ENCODE measurements at regions not wholly inside any gene's neighbourhood (a gene's known extent, or its start where the extent isn't known, plus 50 kb on each side); places are given as distances from the start of the nearest gene placed in this dataset.

DNA sequence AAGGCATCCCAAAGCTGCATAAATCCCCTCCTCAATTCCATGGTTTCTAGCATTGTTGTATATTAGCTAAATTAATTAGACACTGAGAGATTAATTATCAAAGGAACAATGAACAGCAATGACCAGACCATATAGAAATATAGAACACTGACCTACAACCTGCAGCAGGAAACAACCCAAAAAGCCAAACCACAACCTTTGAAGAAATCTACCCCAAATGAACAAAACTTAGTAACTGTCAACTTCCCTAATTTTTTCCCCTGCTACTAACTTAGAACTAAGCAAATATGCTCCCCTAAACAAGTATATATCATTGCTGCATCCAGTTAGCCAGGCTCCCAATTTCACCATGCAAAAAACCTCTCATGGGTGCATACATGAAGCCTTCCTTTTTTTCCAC, 268.0 kb upstream of the ANO3 start:
- H3K9me3 ChIP-seq, result no peaks in the 10 kb centered on the region
- H3K36me3 ChIP-seq, result no peaks in the 10 kb centered on the region
- H3K4me1 ChIP-seq, result no peaks in the 10 kb centered on the region
- no peak overlapping the region for H3K4me3 ChIP-seq
- H3K27me3 ChIP-seq, result no peaks in the 10 kb centered on the region
- intact Hi-C loops (cut with DNase I), result no loop called here
- no peak for DNase-seq (ENCODE audit: extremely low spot score)
- TF ChIP-seq POLR2AphosphoS5 (IDR thresholded peaks at IDR 0.05), result no peak
- no peak for TF ChIP-seq EP300 (IDR thresholded peaks at IDR 0.05)
- no peak for TF ChIP-seq CTCF (IDR thresholded peaks at IDR 0.05)
- no peak for TF ChIP-seq POLR2A (IDR thresholded peaks at IDR 0.05; ENCODE audit: low read depth)
- H3K27ac ChIP-seq (replicated peaks in 1 of 4), result no peak overlapping the region

GRCh38 chr11:26065944-26066343, 266.0 kb upstream of the ANO3 start:
- Histone ChIP-seq H3K27ac (replicated peaks in 1 of 4) (no peak overlapping the region), H3K4me1 (no peaks in the 10 kb centered on the region), H3K9me3 (no peaks in the 10 kb centered on the region), H3K27me3 (no peaks in the 10 kb centered on the region), H3K36me3 (no peaks in the 10 kb centered on the region), H3K4me3 (no peak overlapping the region)
- WGBS, result 46% methylated on average over 1 of the region's 1 CpG
- intact Hi-C loops (cut with DNase I), result no loop called here
- TF ChIP-seq EP300 (IDR thresholded peaks at IDR 0.05) (no peak), POLR2A (IDR thresholded peaks at IDR 0.05; ENCODE audit: low read depth) (no peak), CTCF (IDR thresholded peaks at IDR 0.05) (no peak), POLR2AphosphoS5 (IDR thresholded peaks at IDR 0.05) (no peak)
- no peak for DNase-seq (ENCODE audit: extremely low spot score)

DNA sequence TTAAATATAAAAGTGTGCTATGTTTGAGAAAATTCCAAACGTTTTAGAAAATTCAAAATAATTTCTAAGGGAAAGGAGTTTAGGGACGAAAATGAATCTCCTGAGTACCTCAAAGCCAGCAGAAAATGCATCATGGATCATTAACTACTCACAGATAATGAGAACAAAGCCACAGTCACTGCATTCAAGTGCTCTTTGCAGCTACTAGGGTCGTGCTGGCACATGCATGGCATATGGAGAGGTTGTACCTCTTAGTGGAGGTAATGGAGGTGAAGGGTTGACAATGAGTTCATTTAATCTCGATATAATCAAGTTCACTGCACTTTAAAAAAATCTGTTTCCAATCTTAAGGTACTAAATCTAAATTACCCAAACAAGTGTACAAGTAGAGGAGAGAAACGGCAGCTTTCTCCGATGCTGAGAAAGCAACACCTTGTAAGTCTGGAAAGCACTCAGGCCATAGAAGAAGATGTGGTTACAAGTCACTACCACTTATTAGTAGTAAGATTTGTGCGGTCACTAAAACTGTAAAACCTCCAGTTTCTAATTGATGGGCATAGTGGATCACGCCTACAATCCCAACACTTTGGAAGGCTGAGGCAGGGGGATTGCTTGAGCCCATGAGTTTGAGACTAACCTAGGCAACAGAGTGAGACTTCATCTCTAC, 261.1 kb upstream of the ANO3 start:
- Histone ChIP-seq H3K4me3 (no peak overlapping the region), H3K9me3 (no peaks in the 10 kb centered on the region), H3K27ac (replicated peaks in 1 of 4) (no peak overlapping the region), H3K36me3 (no peaks in the 10 kb centered on the region), H3K4me1 (no peaks in the 10 kb centered on the region), H3K27me3 (no peaks in the 10 kb centered on the region)
- 84% methylated on average over 8 of the region's 8 CpGs for WGBS
- intact Hi-C loops (cut with DNase I), result no loop called here
- DNase-seq (ENCODE audit: extremely low spot score), result no peak
- no peak for TF ChIP-seq CTCF (IDR thresholded peaks at IDR 0.05)
- no peak for TF ChIP-seq POLR2AphosphoS5 (IDR thresholded peaks at IDR 0.05)
- TF ChIP-seq EP300 (IDR thresholded peaks at IDR 0.05), result no peak
- TF ChIP-seq POLR2A (IDR thresholded peaks at IDR 0.05; ENCODE audit: low read depth), result no peak

DNA sequence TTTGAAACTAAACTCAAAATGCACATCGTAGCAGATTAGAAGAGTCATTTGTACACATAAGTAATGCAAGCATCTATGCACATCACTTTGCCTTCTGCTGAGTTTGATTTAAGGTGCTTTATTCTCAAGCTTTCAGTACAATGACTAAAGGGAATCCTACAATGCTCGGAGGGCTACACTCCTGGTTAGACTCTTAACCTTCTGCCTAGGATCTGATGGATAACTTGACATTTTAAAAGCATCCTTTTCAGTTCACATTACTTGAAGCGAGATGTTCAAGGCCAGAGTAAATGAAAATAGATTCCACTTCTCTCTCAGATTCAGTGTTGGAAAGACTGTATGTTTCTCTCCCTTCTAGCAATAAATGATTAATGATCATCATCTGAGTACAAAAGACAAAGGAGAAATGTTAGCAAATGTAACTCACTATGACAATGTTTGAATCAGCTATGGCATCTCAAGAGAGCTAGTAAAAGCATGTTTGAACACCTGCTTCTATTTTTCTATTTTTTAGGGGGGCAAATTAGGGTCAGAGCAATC, 259.2 kb upstream of the ANO3 start:
- no peaks in the 10 kb centered on the region for H3K4me1 ChIP-seq
- H3K27me3 ChIP-seq, result no peaks in the 10 kb centered on the region
- H3K36me3 ChIP-seq, result no peaks in the 10 kb centered on the region
- 83% methylated on average over 3 of the region's 3 CpGs for WGBS
- intact Hi-C loops (cut with DNase I), result no loop called here
- H3K4me3 ChIP-seq, result no peak overlapping the region
- no peak overlapping the region for H3K27ac ChIP-seq (replicated peaks in 1 of 4)
- TF ChIP-seq POLR2A (IDR thresholded peaks at IDR 0.05; ENCODE audit: low read depth), result no peak
- no peak for TF ChIP-seq CTCF (IDR thresholded peaks at IDR 0.05)
- no peak for TF ChIP-seq POLR2AphosphoS5 (IDR thresholded peaks at IDR 0.05)
- no peak for TF ChIP-seq EP300 (IDR thresholded peaks at IDR 0.05)
- no peak for DNase-seq (ENCODE audit: extremely low spot score)
- no peaks in the 10 kb centered on the region for H3K9me3 ChIP-seq

- no peak for DNase-seq (ENCODE audit: extremely low spot score)
- Histone ChIP-seq H3K9me3 (no peaks in the 10 kb centered on the region), H3K27ac (replicated peaks in 1 of 4) (no peak overlapping the region), H3K27me3 (no peaks in the 10 kb centered on the region), H3K4me3 (no peak overlapping the region), H3K4me1 (no peaks in the 10 kb centered on the region), H3K36me3 (no peaks in the 10 kb centered on the region)
- TF ChIP-seq EP300 (IDR thresholded peaks at IDR 0.05) (no peak), POLR2AphosphoS5 (IDR thresholded peaks at IDR 0.05) (no peak), POLR2A (IDR thresholded peaks at IDR 0.05; ENCODE audit: low read depth) (no peak), CTCF (IDR thresholded peaks at IDR 0.05) (no peak)
- intact Hi-C loops (cut with DNase I), result no loop called here
Observed at GRCh38 chr11:26073646-26074045, 258.3 kb upstream of the ANO3 start.
